HEK293T (cell line): ENCODE measurements at regions not wholly inside any gene's neighbourhood (a gene's known extent, or its start where the extent isn't known, plus 50 kb on each side); places are given as distances from the start of the nearest gene placed in this dataset.

Experiments used
- CTCF ChIA-PET: fragments of 350-600 bp; formaldehyde crosslinking; extraction: SDS; loops from one replicate; lab custom pipeline; 2021; ENCODE audit warnings: antibody characterized with exemption, inconsistent platforms; lab: Yijun Ruan, JAX
- POLR2A ChIA-PET: fragments of 350-600 bp; formaldehyde crosslinking; extraction: SDS; loops from one replicate; lab custom pipeline; 2020; ENCODE audit warnings: antibody characterized with exemption, inconsistent platforms; lab: Yijun Ruan, JAX
- DNase-seq: peaks from one replicate; pipeline ENCODE4 v3.0.0; 2012; ENCODE audit warnings: mixed read lengths; ENCODE audit errors: extremely low spot score
- ARNT ChIP-seq: fragments of 450-650 bp; IDR thresholded peaks from 2 replicates; pipeline ENCODE4 v1.6.1; 2017; ENCODE audit warnings: mild to moderate bottlenecking
- BHLHE40 ChIP-seq: fragments of 450-650 bp; IDR thresholded peaks from 2 replicates; pipeline ENCODE4 v1.6.1; 2016; ENCODE audit warnings: mild to moderate bottlenecking, moderate library complexity, borderline replicate concordance
- CTBP1 ChIP-seq: fragments of 450-650 bp; IDR thresholded peaks from 2 replicates; pipeline ENCODE4 v1.6.1; 2016; ENCODE audit warnings: borderline replicate concordance
- ELF4 ChIP-seq: fragments of 450-650 bp; IDR thresholded peaks from 2 replicates; pipeline ENCODE4 v1.6.1; 2017; ENCODE audit warnings: antibody characterized with exemption
- FOXA1 ChIP-seq: fragments of 450-650 bp; IDR thresholded peaks from 2 replicates; pipeline ENCODE4 v1.6.1; 2016; ENCODE audit warnings: mild to moderate bottlenecking
- FOXK2 ChIP-seq: fragments of 450-650 bp; IDR thresholded peaks from 2 replicates; pipeline ENCODE4 v1.6.1; 2016; ENCODE audit warnings: mild to moderate bottlenecking
- FOXM1 ChIP-seq: fragments of 450-650 bp; IDR thresholded peaks from 2 replicates; pipeline ENCODE4 v1.6.1; 2017; ENCODE audit warnings: mild to moderate bottlenecking, borderline replicate concordance
- HDGF ChIP-seq: fragments of 450-650 bp; IDR thresholded peaks from 2 replicates; pipeline ENCODE4 v1.6.1; 2017; ENCODE audit warnings: antibody characterized with exemption, borderline replicate concordance
- L3MBTL2 ChIP-seq: fragments of 450-650 bp; conservative IDR thresholded peaks from 2 replicates; pipeline ENCODE4 v1.6.1; 2016; ENCODE audit warnings: mild to moderate bottlenecking
- LEF1 ChIP-seq: fragments of 450-650 bp; IDR thresholded peaks from 2 replicates; pipeline ENCODE4 v1.6.1; 2017; ENCODE audit warnings: mild to moderate bottlenecking, borderline replicate concordance
- NFRKB ChIP-seq: fragments of 450-650 bp; IDR thresholded peaks from 2 replicates; pipeline ENCODE4 v1.6.1; 2016; ENCODE audit warnings: mild to moderate bottlenecking, moderate library complexity
- PKNOX1 ChIP-seq: fragments of 450-650 bp; IDR thresholded peaks from 2 replicates; pipeline ENCODE4 v1.6.1; 2016
- SP1 ChIP-seq: fragments of 450-650 bp; IDR thresholded peaks from 2 replicates; pipeline ENCODE4 v1.6.1; 2017
- SUZ12 ChIP-seq: fragments of 450-650 bp; IDR thresholded peaks from 2 replicates; pipeline ENCODE4 v1.6.1; 2016; ENCODE audit warnings: mild to moderate bottlenecking
- TARDBP ChIP-seq: fragments of 450-650 bp; IDR thresholded peaks from 2 replicates; pipeline ENCODE4 v1.6.1; 2016
- ZNF384 ChIP-seq: fragments of 450-650 bp; IDR thresholded peaks from 2 replicates; pipeline ENCODE4 v1.6.1; 2016

- no peak for DNase-seq
- POLR2A ChIA-PET = no interaction called here
- TF ChIP-seq ARNT (no peak), SUZ12 (no peak), PKNOX1 (no peak), TARDBP (no peak), LEF1 (no peak), CTBP1 (no peak), L3MBTL2 (no peak), HDGF (no peak), NFRKB (no peak), FOXA1 (no peak), SP1 (no peak)
- CTCF ChIA-PET = interaction anchor here (0.7 kb wide), 1 partner anchor 1991 kb away, joined by 3 read pairs; no protein-coding TSS in a partner anchor
Observed at GRCh38 chr3:181174676-181175233, 185.2 kb upstream of the DNAJC19 start.

GRCh38 chr3:181174022-181174421 lies 184.5 kb upstream of the DNAJC19 start:
- ChIA-PET POLR2A (no interaction called here), CTCF (no interaction called here)
- TF ChIP-seq FOXK2 (no peak), FOXA1 (no peak), ELF4 (no peak)
- DNase-seq = no peak

- CTCF ChIA-PET = no interaction called here
- TF ChIP-seq CTBP1 (no peak), SUZ12 (no peak), HDGF (no peak), FOXK2 (no peak), FOXM1 (no peak), ZNF384 (no peak), PKNOX1 (no peak)
- POLR2A ChIA-PET = no interaction called here
- no peak for DNase-seq
Observed at GRCh38 chr3:181173227-181173626, 183.7 kb upstream of the DNAJC19 start.

GRCh38 chr3:181134873-181135272 lies 145.3 kb upstream of the DNAJC19 start:
- TF ChIP-seq NFRKB (no peak), HDGF (no peak)
- ChIA-PET CTCF (interaction anchor here (0.6 kb wide), 1 partner anchor 33 kb away, joined by 3 read pairs; no protein-coding TSS in a partner anchor), POLR2A (no interaction called here)
- DNase-seq = no peak

DNA sequence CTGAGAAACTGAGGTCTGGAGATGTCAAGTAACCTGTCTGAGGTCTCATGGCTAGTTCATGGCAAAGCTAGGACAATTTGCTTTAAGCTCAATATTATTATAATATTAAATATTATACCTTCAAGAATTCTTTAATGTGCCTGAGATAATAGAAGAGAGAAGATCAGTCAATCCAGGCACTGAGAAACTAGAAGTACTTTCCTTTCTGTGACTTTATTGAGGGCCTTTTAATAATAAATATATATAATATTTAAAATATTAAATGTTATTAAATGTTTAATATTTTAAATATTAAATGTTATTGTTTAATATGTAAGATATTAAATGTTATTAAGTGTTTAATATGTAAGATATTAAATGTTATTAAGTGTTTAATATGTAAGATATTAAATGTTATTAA lies 144.3 kb upstream of the DNAJC19 start:
- ChIA-PET CTCF (no interaction called here), POLR2A (no interaction called here)

DNA sequence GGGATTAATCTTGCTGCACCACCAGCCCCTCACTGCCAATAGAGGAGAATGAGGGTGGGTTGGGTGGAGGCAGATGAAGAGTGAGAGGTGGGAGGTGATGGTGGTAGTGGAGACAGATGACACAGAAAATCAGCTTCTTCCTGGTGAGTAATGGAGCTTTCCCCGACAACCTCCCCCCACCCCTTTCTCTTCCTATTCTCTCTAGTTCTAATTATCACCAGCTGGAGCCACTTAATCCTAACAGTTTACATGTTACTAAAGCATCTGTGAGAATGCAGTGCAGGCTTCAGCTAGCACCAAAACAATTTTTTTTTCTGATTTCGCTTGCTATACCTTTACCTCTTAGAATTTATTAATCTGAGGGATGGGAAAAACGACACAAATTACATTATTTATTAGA lies 116.1 kb upstream of the DNAJC19 start:
- CTCF ChIA-PET = no interaction called here
- POLR2A ChIA-PET = no interaction called here
- no peak for DNase-seq
- TF ChIP-seq TARDBP (no peak), HDGF (no peak), ELF4 (no peak), NFRKB (no peak), BHLHE40 (no peak), CTBP1 (no peak), L3MBTL2 (no peak), SP1 (no peak), FOXA1 (no peak), LEF1 (no peak), ARNT (no peak), PKNOX1 (no peak), SUZ12 (no peak), FOXK2 (no peak), ZNF384 (no peak), FOXM1 (no peak)

More for the DNA sequence above, 144.3 kb upstream of the DNAJC19 start:
- TF ChIP-seq L3MBTL2 = no peak
- TF ChIP-seq SP1 = no peak
- no peak for TF ChIP-seq CTBP1
- TF ChIP-seq BHLHE40 = no peak
- TF ChIP-seq FOXM1 = no peak
- no peak for TF ChIP-seq FOXK2
- no peak for TF ChIP-seq SUZ12
- no peak for TF ChIP-seq PKNOX1
- TF ChIP-seq FOXA1 = no peak
- no peak for TF ChIP-seq NFRKB
- no peak for TF ChIP-seq ELF4
- TF ChIP-seq ZNF384 = no peak
- TF ChIP-seq HDGF = no peak
- no peak for TF ChIP-seq ARNT
- TF ChIP-seq TARDBP = no peak
- no peak for TF ChIP-seq LEF1
- DNase-seq = no peak

DNA sequence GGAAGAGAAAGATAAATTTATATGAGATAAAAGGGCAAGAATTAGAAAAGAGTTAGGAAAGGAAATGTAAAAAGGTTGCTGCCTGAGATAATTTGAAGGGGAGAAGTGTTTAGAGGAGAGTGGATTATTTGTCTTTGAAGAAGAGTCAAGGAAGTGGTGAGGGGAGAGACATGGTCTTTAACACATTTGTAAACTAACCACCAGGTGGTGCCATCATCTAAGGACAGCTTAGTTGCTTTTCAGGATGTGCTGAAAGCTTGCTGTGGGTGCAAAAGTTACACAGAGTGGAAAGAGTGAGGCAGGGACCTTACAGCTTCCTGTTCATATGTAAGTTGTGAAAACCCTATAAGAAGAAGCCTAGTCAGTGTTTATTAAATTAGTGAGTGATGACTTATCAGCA lies 114.1 kb upstream of the DNAJC19 start:
- ChIA-PET POLR2A (no interaction called here), CTCF (no interaction called here)
- no peak for TF ChIP-seq TARDBP

More for the DNA sequence above, 114.1 kb upstream of the DNAJC19 start:
- peak; percentile 12 for DNase-seq
